Vagina (tissue), 2 donors: ENCODE measurements at regions not wholly inside any gene's neighbourhood (a gene's known extent, or its start where the extent isn't known, plus 50 kb on each side); places are given as distances from the start of the nearest gene placed in this dataset.
"Not testable (repeated sequence)": the region's sequence is repeated elsewhere in the genome, so short reads cannot be mapped to it uniquely, and the experiment has no call there.

Experiments used
- CTCF ChIP-seq, 3 experiments: fragments of 450-650 bp in 2 of 3; fragments of 200-600 bp in 1 of 3; sonication (generic) in 1 of 3; IDR thresholded peaks; one replicate each; pipeline ENCODE4 v1.5.1; 2017 to 2019; ENCODE audit warnings: antibody characterized with exemption in 3 of 3, mild to moderate bottlenecking in 2 of 3, moderate library complexity in 2 of 3
- POLR2A ChIP-seq, 2 donors: fragments of 450-650 bp; IDR thresholded peaks; one replicate each; pipeline ENCODE4 v1.6.1; 2017; ENCODE audit warnings: antibody characterized with exemption in 2 of 2, mild to moderate bottlenecking in 2 of 2, moderate library complexity in 2 of 2
- POLR2AphosphoS5 ChIP-seq, 2 donors: sonication (generic); formaldehyde crosslinking; IDR thresholded peaks; one replicate each; pipeline ENCODE4 v1.9.0; 2017; ENCODE audit warnings: antibody characterized with exemption in 2 of 2, mild to moderate bottlenecking in 2 of 2, low read depth in 1 of 2; ENCODE audit not compliant: insufficient read depth in 1 of 2

- TF ChIP-seq CTCF (IDR thresholded peaks at IDR 0.05); POLR2A (IDR thresholded peaks at IDR 0.05); POLR2AphosphoS5 (IDR thresholded peaks at IDR 0.05; ENCODE audit: insufficient read depth in 1 of 2, low read depth in 1 of 2): not testable (repeated sequence)
Measured at GRCh38 chr4:12365869-12366268, 937.2 kb upstream of the HS3ST1 start.
